GM12865 (cell line): ENCODE measurements at regions not wholly inside any gene's neighbourhood (a gene's known extent, or its start where the extent isn't known, plus 50 kb on each side); places are given as distances from the start of the nearest gene placed in this dataset.

ENCODE experiments used
- DNase-seq: peaks from one replicate; pipeline ENCODE4 v3.0.0; 2010; ENCODE audit warnings: low read depth
- H3K4me3 ChIP-seq: 2 replicates; pipeline ENCODE4 v1.5.1; 2011; ENCODE audit warnings: mild to moderate bottlenecking, low read depth, low read length, control low read depth
- CTCF ChIP-seq: IDR thresholded peaks from 2 replicates; pipeline ENCODE4 v1.5.1; 2011; ENCODE audit warnings: low read length, control low read depth, low read depth, inconsistent platforms; ENCODE audit not compliant: insufficient read depth; ENCODE audit errors: missing control alignments

GRCh38 chr1:2913091-2913490 lies 108.2 kb upstream of the ACTRT2 start:
- no peak for TF ChIP-seq CTCF
- DNase-seq: no peak
- H3K4me3 ChIP-seq: no peak overlapping the region

GRCh38 chr1:2914702-2915101 lies 106.6 kb upstream of the ACTRT2 start:
- DNase-seq: no peak
- no peak overlapping the region for H3K4me3 ChIP-seq
- no peak for TF ChIP-seq CTCF

- no peak overlapping the region for H3K4me3 ChIP-seq
- no peak for TF ChIP-seq CTCF
- DNase-seq: no peak
Observed at GRCh38 chr1:2916153-2916552, 105.1 kb upstream of the ACTRT2 start.

GRCh38 chr1:2916706-2917105 lies 104.6 kb upstream of the ACTRT2 start:
- no peak for TF ChIP-seq CTCF
- no peak overlapping the region for H3K4me3 ChIP-seq
- DNase-seq: no peak

- H3K4me3 ChIP-seq: no peak overlapping the region
- DNase-seq: no peak
- TF ChIP-seq CTCF: no peak
Observed at GRCh38 chr1:2917284-2917683, 104.0 kb upstream of the ACTRT2 start.

GRCh38 chr1:2918441-2918840 lies 102.8 kb upstream of the ACTRT2 start:
- no peak for DNase-seq
- TF ChIP-seq CTCF: no peak
- H3K4me3 ChIP-seq: no peak overlapping the region

- no peak for TF ChIP-seq CTCF
- no peak for DNase-seq
- H3K4me3 ChIP-seq: no peak overlapping the region
Observed at GRCh38 chr1:2919841-2920240, 101.4 kb upstream of the ACTRT2 start.
